ENCODE measurements at regions not wholly inside any gene's neighbourhood (a gene's known extent, or its start where the extent isn't known, plus 50 kb on each side); places are given as distances from the start of the nearest gene placed in this dataset.

DNA sequence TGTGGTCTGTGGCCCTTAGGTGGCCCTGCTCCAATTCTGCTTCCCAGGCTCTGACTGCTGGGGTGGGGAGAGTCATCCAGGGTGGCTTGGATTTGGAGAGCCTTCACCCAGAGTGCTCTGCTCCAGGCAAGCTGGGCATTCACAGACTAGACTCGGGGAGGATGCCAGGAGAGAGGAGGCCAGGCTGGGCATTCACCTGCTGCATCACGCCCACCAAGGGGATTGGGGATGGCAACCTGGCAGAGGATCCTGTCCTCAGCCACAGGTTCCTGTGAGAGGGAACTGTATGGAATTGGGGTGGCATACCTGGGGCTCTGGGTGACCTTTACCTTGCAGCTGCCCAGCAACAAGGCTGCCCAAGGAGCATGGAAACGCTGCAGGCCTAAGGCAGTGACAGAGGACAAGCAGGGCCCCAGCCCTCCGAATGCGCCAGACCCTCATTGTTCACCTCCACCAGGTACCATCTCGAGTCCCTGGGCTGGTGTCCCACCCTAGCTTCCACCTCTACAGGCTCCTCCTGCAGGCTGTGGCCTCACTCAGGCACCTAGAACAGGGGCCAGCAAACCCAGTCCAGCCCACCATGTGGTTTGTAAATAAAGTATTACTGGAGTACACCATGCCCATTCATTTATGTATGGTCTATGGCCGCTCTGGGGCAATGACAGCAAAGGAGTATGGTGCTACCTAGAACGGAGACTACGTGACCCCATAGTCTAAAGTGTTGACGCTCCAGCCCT is 255.3 kb upstream of the RAB6C start:
- DNase-seq (ENCODE audit: low read depth), result no peak
- H3K4me3 ChIP-seq (ENCODE audit: low read depth, low read length), result no peak overlapping the region
- TF ChIP-seq, protein P1, sequence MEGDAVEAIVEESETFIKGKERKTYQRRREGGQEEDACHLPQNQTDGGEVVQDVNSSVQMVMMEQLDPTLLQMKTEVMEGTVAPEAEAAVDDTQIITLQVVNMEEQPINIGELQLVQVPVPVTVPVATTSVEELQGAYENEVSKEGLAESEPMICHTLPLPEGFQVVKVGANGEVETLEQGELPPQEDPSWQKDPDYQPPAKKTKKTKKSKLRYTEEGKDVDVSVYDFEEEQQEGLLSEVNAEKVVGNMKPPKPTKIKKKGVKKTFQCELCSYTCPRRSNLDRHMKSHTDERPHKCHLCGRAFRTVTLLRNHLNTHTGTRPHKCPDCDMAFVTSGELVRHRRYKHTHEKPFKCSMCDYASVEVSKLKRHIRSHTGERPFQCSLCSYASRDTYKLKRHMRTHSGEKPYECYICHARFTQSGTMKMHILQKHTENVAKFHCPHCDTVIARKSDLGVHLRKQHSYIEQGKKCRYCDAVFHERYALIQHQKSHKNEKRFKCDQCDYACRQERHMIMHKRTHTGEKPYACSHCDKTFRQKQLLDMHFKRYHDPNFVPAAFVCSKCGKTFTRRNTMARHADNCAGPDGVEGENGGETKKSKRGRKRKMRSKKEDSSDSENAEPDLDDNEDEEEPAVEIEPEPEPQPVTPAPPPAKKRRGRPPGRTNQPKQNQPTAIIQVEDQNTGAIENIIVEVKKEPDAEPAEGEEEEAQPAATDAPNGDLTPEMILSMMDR (IDR thresholded peaks at IDR 0.05; ENCODE audit: insufficient read depth, low read depth, low read length), result no peak

DNA sequence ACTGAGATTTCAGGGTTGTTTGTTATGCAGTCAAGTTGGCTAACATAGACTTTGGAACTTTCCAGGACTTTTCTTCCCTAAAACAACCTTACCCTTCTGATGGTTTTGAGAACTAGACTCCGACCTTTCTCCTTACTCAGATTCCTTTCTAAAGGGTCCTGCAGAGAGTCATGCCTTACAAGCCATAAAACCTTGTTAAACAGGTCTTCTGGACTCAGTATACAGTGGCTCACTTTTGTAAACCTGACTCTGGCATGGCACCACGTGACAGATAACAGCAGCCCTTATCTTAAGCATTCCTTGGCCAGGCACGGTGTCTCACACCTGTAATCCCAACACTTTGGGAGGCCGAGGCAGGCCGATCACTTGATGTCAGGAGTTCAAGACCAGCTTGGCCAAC is 253.2 kb upstream of the RAB6C start:
- TF ChIP-seq, protein P1 (IDR thresholded peaks at IDR 0.05; ENCODE audit: insufficient read depth, low read depth, low read length), result no peak
- H3K4me3 ChIP-seq (ENCODE audit: low read depth, low read length), result no peak overlapping the region
- DNase-seq (ENCODE audit: low read depth), result no peak

DNA sequence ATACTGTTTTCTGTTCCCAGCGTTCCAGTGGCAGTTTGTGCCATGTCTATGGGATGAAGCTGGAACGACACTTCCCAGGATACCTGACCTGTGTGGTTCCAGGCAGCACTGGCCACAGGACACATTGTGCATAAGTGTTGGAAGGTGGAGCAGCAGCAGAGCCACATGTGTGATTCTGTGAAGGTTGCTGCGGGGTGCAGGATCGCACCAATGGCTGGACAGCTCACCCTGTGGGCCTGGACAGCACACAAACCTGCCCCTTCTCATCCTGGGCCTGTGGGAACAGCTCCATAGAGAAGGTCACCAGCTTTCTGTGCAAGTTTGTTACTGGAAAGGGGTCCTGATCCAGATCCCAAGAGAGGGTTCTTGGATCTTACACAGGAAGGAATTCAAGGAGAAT is 252.2 kb upstream of the RAB6C start:
- DNase-seq (ENCODE audit: low read depth), result no peak
- TF ChIP-seq, protein P1 (IDR thresholded peaks at IDR 0.05; ENCODE audit: insufficient read depth, low read depth, low read length), result no peak
- no peak overlapping the region for H3K4me3 ChIP-seq (ENCODE audit: low read depth, low read length)

DNA sequence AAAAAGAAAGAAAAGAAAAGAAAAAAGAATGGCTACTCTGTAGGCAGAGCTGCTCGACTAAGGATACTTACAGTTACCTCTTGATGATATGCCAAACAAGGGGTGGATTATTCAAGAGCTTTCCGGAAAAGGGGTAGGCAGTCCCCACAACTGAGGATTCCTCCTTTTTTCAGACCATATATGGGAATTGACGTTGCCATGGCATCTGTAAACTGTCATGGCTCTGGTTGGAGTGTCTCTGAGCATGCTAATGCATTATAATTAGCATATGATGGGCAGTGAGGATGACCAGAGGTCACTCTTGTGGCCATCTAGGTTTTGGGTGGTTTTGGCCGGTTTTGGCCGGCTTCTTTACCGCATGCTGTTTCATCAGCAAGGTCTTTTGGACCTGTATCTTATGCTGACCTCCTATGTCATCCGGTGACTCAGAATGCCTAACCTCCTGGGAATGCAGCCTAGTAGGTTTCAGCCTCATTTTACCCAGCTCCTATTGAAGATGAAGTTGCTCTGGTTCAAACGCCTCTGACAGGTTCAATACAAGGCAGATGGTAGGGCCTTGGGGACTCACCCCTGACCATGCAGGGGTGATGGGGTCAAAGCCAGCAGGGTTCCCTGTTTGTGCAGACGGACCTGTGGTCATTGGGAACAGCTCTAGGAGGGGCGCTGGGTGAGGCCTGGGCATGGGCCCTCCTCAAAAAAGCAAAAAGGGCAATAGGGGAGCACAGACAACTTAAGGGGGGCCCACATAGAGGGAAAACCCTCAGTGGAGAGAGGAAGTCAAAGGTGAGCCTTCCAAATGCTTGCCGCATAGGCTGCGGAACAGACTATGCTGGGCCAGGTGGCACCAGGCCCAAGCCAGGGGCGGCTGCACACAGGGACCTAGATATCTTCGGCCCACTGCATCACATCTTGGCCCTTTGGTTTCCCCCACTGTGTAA is 251.2 kb upstream of the RAB6C start:
- TF ChIP-seq, protein P1 (IDR thresholded peaks at IDR 0.05; ENCODE audit: insufficient read depth, low read depth, low read length), result no peak
- DNase-seq (ENCODE audit: low read depth), result no peak
- H3K4me3 ChIP-seq (ENCODE audit: low read depth, low read length), result no peak overlapping the region

DNA sequence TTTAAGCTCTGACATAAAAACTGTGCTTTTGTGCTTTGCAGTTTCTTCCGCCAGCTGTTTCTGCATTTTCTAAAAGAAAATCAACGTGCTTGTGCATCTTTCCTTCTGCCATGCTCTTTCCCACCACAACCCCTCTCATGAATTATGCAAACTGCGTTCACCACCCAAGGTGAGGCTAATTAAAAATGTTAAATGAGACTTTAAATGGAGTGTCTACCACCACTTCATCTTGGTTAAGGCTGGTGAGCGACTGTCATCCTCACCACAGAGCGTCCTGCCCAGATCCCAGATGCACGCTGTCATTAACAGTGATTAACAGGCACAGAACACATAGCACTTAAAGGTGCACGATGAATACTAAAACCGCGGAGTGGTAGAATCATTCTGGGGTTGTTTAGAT is 250.5 kb upstream of the RAB6C start:
- TF ChIP-seq, protein P1 (IDR thresholded peaks at IDR 0.05; ENCODE audit: insufficient read depth, low read depth, low read length), result no peak
- H3K4me3 ChIP-seq (ENCODE audit: low read depth, low read length), result no peak overlapping the region
- DNase-seq (ENCODE audit: low read depth), result no peak

DNA sequence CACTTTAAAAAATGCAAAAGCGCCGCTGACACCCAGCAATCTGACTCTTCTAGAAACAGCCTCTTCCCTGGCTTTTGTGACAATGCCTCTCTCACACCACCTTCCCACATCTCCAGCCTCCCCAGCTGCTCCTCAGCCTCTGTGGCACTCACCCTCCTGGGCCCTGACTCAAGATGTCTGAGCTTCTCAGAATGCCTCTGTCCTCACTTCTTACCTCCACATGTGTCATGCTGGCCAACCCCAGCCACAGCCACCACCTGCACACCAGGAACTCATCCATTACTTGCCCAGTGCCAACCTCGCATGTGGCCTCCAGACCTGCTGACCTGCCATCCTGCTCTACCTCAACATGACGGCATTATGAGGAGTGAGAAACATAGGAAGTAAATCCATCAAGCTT is 249.8 kb upstream of the RAB6C start:
- TF ChIP-seq, protein P1 (IDR thresholded peaks at IDR 0.05; ENCODE audit: insufficient read depth, low read depth, low read length), result no peak
- DNase-seq (ENCODE audit: low read depth), result no peak
- no peak overlapping the region for H3K4me3 ChIP-seq (ENCODE audit: low read depth, low read length)

Data from fibroblast of villous mesenchyme (primary cell).